Upper lobe of left lung (tissue), 4 donors: ENCODE measurements at regions not wholly inside any gene's neighbourhood (a gene's known extent, or its start where the extent isn't known, plus 50 kb on each side); places are given as distances from the start of the nearest gene placed in this dataset.

Experiments
- EP300 ChIP-seq, 4 donors: sonication (generic); formaldehyde crosslinking; IDR thresholded peaks; one replicate each; pipeline ENCODE4 v1.5.1; 2017; ENCODE audit warnings: antibody characterized with exemption in 4 of 4, control low read depth in 2 of 4
- TF ChIP-seq, protein P1 (sequence below), 6 experiments: fragments of 450-650 bp in 4 of 6; fragments of 200-600 bp in 2 of 6; sonication (generic) in 2 of 6; IDR thresholded peaks; one replicate each; pipeline ENCODE4 v1.5.1; 2016 to 2019; ENCODE audit warnings: antibody characterized with exemption in 6 of 6

GRCh38 chr2:187949859-187950258 is 341.8 kb upstream of the GULP1 start:
- no peak for TF ChIP-seq EP300 (IDR thresholded peaks at IDR 0.05)
- TF ChIP-seq, protein P1, sequence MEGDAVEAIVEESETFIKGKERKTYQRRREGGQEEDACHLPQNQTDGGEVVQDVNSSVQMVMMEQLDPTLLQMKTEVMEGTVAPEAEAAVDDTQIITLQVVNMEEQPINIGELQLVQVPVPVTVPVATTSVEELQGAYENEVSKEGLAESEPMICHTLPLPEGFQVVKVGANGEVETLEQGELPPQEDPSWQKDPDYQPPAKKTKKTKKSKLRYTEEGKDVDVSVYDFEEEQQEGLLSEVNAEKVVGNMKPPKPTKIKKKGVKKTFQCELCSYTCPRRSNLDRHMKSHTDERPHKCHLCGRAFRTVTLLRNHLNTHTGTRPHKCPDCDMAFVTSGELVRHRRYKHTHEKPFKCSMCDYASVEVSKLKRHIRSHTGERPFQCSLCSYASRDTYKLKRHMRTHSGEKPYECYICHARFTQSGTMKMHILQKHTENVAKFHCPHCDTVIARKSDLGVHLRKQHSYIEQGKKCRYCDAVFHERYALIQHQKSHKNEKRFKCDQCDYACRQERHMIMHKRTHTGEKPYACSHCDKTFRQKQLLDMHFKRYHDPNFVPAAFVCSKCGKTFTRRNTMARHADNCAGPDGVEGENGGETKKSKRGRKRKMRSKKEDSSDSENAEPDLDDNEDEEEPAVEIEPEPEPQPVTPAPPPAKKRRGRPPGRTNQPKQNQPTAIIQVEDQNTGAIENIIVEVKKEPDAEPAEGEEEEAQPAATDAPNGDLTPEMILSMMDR (IDR thresholded peaks at IDR 0.05), result no peak
